HG02623 (cell line): ENCODE measurements at regions not wholly inside any gene's neighbourhood (a gene's known extent, or its start where the extent isn't known, plus 50 kb on each side); places are given as distances from the start of the nearest gene placed in this dataset.

Experiments used
- ATAC-seq: cut with Tn5 transposase; IDR thresholded peaks from one replicate; pipeline ENCODE4 v1.9.1; 2021; ENCODE audit warnings: moderate library complexity; ENCODE audit not compliant: unreplicated experiment

DNA sequence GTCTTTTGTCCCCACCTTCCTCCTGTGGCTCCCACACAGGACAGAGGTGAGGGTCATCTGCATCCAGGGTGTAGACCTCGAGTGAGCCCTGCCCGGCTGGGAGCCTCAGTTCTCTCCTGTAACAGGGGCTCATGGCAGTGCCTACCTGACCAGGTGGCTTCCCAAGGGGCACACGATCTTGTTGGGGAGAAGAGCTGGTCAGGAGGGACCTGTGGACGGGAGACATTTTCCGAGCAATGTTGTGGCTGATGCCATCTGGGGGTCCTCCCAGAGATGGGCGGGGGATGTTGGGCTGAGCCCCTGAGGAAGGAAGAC is 51.9 kb downstream of the CEBPB start:
- no peak for ATAC-seq

GRCh38 chr20:50242863-50243609 is 52.4 kb downstream of the CEBPB start:
- ATAC-seq = no peak

GRCh38 chr20:50243610-50244351 is 53.2 kb downstream of the CEBPB start:
- ATAC-seq = no peak

GRCh38 chr20:50244352-50245149 is 53.9 kb downstream of the CEBPB start:
- no peak for ATAC-seq

- ATAC-seq = no peak
Measured at GRCh38 chr20:50245498-50246366, 55.1 kb downstream of the CEBPB start.

- no peak for ATAC-seq
Measured at GRCh38 chr20:50246367-50247195, 56.0 kb downstream of the CEBPB start.

DNA sequence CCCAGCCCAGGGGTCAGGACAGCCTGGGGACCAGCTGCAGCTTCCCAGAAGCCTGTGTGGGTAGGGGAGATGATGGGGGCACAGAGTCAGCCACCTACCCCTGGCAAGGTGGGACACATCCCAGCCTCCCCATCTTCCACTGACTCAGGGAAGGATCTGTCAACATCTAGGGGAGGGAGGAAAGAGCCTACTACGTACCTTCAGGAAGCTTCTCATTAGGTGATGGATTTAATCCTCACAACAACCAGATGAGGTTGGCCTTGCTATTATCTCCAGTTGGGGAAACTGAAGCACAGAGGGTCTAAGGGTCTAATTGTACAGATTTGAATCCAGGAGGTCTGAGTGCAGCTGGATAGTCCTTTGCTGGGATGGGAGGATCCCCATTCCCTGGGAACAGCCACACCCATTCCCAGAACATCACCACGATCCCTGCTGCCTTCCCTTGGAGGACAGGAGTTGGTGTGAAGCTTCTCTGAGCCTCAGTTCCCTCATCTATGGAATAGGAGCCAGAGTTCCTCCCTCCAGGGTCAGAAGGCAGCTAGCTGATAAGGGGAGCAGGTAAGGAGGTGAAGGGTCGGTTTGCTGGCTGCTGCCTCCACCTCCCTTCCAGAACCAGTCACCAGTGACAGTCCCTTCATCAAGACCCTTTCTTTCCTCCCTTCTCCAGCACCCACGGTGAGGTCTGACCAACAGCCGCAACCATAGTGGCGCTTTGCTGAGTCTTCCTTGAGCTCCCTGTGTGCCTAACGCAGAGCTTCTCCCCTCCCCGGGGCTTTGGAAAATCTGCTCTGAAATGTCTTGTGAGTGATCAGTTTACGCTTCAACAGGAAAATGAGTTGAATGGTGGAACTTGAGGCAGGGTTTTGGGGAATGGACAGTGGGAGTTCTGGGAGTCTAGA is 56.8 kb downstream of the CEBPB start:
- ATAC-seq = no peak

GRCh38 chr20:50248104-50248641 is 57.5 kb downstream of the CEBPB start:
- ATAC-seq = no peak

DNA sequence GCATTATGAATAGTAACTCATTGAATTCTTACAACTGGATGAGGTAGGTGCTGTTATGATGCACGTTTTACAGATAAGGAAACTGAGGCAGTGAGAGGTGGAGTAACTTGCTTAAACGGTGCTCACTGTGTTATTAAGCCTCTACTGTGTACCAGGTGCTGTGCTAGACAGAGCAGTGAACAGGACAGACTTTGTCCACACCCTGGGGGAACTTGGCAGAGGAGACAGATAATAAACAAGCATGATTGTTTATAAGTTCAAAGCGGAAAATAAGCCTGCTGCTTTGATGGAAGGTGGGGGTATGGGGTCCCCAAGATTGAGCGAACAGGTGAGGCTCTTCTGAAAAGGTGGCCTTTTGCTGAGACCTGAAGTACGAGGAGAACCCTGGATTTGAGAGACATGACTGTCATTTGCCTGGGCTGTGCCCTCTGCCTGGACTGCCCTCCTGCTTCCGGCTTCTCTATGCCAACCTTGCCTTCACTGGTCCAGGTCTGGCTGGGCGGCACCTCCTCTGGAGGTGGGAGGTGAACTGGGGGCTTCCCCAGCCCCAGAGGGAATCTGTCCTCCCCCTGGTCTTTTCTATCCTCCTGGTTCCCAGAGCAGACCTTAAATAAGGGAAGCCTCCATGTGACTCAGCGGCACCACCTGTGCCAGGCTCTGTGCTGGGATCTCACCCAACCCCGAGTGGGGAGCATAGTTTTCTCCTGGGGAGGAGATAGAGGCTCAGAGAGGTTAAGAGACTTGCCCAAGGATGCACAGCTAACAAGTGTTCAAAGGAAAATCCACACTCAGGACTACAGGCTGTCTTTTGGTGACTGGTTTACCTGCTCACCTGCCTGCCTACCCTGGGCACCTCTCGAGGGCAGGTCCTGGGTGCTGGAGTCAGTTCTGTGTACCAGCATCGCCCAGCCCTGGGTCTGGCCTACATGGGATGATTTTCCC is 59.1 kb downstream of the CEBPB start:
- ATAC-seq = no peak

DNA sequence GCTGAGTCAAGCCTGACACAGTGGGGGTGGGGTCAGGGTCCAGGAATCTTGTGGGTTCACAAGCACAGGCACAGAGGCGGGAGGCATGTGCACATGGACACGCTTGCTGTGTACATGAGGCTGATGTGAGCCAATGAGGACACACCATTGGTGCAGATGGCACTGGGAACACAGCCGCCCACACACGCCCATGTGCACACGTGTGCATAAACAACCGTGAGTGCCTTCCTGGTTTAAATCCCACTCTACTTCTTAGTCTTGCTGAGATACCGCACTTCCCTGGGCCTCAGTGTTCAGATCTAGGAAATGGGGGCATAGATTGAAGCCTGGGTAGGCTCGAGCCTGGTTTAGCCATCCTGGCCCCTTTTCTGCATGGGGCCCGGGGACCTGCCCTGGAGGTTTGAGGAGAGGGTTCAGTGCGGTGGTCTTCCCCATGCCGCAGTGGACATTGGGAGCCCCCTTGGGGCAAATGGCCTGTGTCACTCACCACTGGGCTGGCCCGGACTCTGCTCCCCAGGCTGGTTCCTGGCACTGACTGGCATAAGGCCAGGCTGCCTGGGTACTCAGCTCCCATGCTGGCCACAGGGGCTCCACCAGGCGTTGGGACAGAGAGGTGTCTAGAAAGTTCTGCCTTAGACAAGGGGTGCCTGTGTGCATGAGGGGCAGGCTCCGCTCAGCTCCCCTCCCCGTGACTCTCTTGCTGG is 60.2 kb downstream of the CEBPB start:
- no peak for ATAC-seq

DNA sequence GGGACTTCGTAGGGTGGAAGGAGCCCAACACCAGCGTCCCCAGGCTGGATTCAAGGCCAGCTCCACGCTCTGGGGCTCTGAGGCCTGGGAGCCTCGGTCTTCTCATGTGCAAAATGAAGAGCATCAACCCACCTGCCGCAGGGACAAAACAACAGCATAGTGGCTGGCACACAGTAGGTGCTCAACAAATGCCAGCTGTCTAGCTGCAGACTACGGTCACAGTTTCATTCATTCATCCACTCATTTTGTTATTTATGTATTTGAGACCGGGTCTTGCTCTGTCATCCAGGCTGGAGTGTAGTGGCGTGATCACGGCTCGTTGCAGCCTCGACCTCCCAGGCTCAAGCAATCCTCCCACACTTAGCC is 60.7 kb downstream of the CEBPB start:
- no peak for ATAC-seq

DNA sequence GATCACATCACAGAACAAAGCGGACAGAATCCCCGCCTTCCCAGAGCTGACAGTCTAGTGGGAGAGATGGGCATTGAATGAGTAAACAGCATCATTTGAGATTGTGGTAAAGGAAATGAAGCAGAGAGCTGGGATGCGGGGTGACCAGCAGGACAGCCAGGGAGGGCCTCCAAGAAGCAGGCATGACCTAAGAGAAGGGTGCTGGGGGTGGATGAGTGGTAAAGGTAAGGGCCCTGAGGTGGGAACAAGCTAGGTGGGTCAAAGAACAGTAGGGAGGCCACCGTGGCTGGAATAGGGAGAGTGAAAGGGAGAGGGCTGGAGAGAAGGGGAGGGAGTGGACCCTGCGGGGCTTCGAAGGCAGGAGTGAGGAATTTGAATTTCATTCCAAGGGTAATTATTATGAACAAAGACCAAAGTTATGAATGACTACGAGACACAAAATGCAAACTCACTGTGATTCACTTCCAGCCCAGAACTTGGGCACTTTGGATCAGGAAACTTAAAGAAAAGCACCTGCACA is 61.4 kb downstream of the CEBPB start:
- ATAC-seq = no peak

- no peak for ATAC-seq
Measured at GRCh38 chr20:50252701-50253100, 62.1 kb downstream of the CEBPB start.

- ATAC-seq = no peak
Measured at GRCh38 chr20:50253101-50253500, 62.5 kb downstream of the CEBPB start.

DNA sequence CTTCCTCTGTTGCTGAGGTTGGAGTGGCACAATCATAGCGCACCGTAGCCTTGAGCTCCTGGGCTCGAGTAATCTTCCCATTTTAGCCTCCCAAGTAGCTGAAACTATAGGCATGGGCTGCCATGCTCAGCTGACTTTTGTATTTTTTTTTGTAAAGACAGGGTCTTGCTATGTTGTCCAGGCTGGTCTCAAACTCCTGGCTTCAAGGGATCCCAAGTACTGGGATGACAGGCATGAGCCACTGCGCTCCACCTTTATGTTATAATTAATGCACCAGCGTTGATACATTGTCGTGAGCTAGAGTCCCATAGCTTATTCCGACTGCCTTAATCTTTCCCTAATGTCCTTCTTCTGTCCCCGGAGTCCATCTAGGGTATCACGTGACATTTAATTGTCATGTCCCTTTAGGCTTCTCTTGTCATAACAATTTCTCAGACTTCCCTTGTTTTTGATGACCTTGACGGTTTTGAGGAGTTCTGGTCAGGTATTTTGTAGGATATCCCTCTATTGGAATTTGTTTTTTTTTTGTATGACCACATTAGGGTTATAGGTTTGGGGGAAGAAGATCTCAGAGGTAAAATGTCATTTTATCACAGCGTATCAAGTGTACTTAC is 63.9 kb downstream of the CEBPB start:
- no peak for ATAC-seq

DNA sequence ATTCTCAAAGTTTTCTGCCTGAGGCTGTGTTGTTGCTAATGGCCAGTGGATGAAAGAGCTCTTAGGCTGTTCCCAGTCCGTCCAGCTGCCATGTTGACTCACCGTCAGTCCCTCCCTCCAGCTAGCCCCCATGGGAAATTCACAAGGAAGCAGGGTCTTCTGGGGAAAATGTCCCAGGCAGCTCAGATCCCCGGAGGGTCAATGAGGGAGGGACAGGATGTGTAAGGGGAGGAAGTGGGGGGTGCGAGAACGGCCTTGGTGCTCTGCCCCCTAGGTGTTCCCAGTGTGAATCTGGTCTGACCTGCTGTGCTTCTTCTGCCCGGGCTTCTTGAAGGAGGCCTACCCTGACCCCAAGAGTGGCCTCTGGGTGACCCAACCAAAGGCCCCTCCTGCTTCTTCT is 65.9 kb downstream of the CEBPB start:
- ATAC-seq = no peak
